Naive thymus-derived CD8-positive, alpha-beta T cell (primary cell): ENCODE measurements at regions not wholly inside any gene's neighbourhood (a gene's known extent, or its start where the extent isn't known, plus 50 kb on each side); places are given as distances from the start of the nearest gene placed in this dataset.

ENCODE experiments used
- ATAC-seq, 2 donors: fragments of 150-1000 bp; cut with Tn5 transposase in 1 of 2; sonication (Bioruptor Pico), chemical (Tn5 transposase) in 1 of 2; 1 replicate in 1 of 2; 2 replicates in 1 of 2; pipeline ENCODE4 v1.10.0; 2021; ENCODE audit warnings: mild to moderate bottlenecking in 2 of 2, moderate library complexity in 2 of 2
- POLR2A ChIA-PET: fragments of 350-600 bp; sonication (Branson Sonifier 250); formaldehyde crosslinking; loops from one replicate; lab custom pipeline; 2021; ENCODE audit warnings: antibody characterized with exemption; lab: Charles Lee
- DNase-seq, 10 donors: peaks; one replicate each; pipeline versions ENCODE4 v3.0.0 to v3.0.0-alpha.2; 2020 to 2022
- H3K27ac Mint-ChIP-seq, 10 donors: one replicate each; pipeline ENCODE4 v1.8.0; 2020 to 2022; ENCODE audit warnings: mild to moderate bottlenecking in 10 of 10, mixed read lengths in 10 of 10, moderate library complexity in 4 of 10, inconsistent platforms in 1 of 10
- H3K27me3 Mint-ChIP-seq, 5 donors: one replicate each; pipeline ENCODE4 v1.8.0; 2021 to 2022; ENCODE audit warnings: mixed read lengths in 5 of 5
- H3K36me3 Mint-ChIP-seq, 3 donors: one replicate each; pipeline ENCODE4 v1.8.0; 2020 to 2022; ENCODE audit warnings: mixed read lengths in 3 of 3, mild to moderate bottlenecking in 2 of 3, inconsistent platforms in 1 of 3
- H3K4me1 Mint-ChIP-seq, 4 donors: one replicate each; pipeline ENCODE4 v1.8.0; 2021 to 2022; ENCODE audit warnings: mixed read lengths in 4 of 4
- H3K4me3 Mint-ChIP-seq, 10 donors: one replicate each; pipeline ENCODE4 v1.8.0; 2020 to 2022; ENCODE audit warnings: mild to moderate bottlenecking in 10 of 10, mixed read lengths in 10 of 10, moderate library complexity in 6 of 10, inconsistent platforms in 1 of 10
- H3K9me3 Mint-ChIP-seq, 9 donors: one replicate each; pipeline ENCODE4 v1.8.0; 2020 to 2022; ENCODE audit warnings: mixed read lengths in 9 of 9, mild to moderate bottlenecking in 3 of 9, inconsistent platforms in 1 of 9, moderate library complexity in 1 of 9

DNA sequence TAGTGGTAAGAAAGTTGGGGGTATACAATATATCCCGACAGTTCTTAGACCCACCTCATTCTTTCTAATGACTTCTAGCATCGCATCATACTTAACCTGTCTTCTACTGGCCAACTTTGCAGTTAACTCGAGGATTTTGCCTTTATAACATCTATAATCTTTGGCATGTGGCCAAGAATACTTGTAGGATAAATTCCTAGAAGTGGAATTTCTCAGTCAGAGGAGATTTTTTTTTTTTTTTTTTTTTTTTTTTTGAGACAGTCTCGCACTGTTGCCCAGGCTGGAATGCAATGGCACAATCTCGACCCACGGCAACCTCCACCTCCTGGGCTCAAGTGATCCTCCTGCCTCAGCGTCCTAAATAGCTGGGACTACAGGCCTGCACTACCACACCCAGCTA, 253.5 kb downstream of the MRTFB start:
- POLR2A ChIA-PET: interaction anchor here (1.2 kb wide), 1 partner anchor 15 kb away, joined by 3 read pairs; no protein-coding TSS in a partner anchor
- no peak overlapping the region for H3K4me3 Mint-ChIP-seq
- ATAC-seq: no peak
- H3K27me3 Mint-ChIP-seq: peaks cover 0 to 8% (median 0%) of the 10 kb centered on the region in 5 donors
- H3K9me3 Mint-ChIP-seq: no peaks in the 10 kb centered on the region
- no peaks in the 10 kb centered on the region for H3K36me3 Mint-ChIP-seq
- H3K4me1 Mint-ChIP-seq: peaks cover 0 to 4% (median 2%) of the 10 kb centered on the region in 4 donors
- no peak overlapping the region for H3K27ac Mint-ChIP-seq
- no peak for DNase-seq

DNA sequence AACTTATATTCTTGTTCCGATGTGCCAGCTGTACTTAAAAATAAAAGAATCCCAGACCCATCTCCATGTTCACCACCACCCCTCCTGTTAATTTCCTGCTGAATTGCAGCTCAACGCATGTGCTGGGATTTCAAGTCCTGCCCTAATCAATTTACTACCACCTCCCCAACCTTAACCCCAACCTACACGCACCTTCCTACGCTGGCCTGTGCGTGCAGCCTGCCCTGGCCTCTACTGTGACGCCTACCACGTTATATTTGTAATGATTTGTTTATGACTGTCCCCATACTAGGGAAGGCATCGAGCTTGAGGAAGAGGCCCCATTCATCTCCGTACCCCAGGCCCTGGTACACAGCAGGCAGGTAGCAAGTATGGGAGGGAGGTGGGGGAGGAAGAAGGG, 251.1 kb downstream of the MRTFB start:
- H3K4me3 Mint-ChIP-seq: no peak overlapping the region
- no peak for DNase-seq
- ATAC-seq: no peak
- POLR2A ChIA-PET: no interaction called here
- peak overlapping the region in 1 of 10 donors; percentile 1 for H3K27ac Mint-ChIP-seq
- H3K27me3 Mint-ChIP-seq: peaks cover 0 to 8% (median 0%) of the 10 kb centered on the region in 5 donors
- no peaks in the 10 kb centered on the region for H3K36me3 Mint-ChIP-seq
- no peaks in the 10 kb centered on the region for H3K9me3 Mint-ChIP-seq
- peaks cover 0 to 4% (median 0%) of the 10 kb centered on the region in 4 donors for H3K4me1 Mint-ChIP-seq

DNA sequence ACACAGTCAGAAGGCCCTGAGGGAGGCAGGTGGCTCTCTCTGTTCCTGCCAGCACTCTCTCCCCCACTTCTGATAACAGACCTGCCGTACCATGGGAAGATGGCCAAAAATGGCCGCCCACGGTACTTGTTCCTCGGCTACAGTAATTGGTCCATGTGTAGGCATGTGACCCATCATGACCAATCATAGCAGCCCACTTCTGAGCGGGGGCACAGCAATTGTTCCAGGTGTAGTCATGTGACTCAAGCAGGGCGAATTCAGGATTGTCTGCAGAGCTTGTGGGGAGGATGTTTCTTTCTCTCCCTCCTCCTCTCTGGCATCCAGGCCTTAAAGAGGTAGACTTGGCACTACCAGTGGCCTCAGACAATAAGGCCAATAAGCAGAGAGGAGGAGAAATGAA, 250.4 kb downstream of the MRTFB start:
- Mint-ChIP-seq H3K4me3 (no peak overlapping the region), H3K27me3 (peaks cover 0 to 8% (median 0%) of the 10 kb centered on the region in 5 donors), H3K27ac (no peak overlapping the region), H3K4me1 (peaks cover 0 to 4% (median 0%) of the 10 kb centered on the region in 4 donors), H3K36me3 (no peaks in the 10 kb centered on the region), H3K9me3 (no peaks in the 10 kb centered on the region)
- ATAC-seq (no peak), DNase-seq (no peak)
- POLR2A ChIA-PET: no interaction called here

DNA sequence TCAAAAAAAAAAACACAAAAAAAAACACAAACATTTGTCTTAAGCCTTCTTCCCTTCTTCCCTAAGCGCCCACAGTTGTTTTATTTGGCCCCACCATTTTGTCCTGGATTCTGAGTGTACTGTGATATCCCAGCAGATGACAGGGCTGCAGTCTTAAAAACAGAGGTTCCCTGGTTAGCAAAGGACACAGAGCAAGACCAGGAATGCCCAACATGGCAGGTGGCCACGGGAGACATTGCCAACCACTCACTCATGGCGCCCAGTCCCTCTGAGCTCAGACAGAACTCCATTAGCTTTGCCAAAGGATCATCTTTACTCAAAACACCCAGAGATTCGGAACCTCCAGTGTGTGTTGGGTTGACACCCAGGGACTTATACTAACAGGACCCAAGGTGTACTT, 249.3 kb downstream of the MRTFB start:
- Mint-ChIP-seq H3K27ac (no peak overlapping the region), H3K27me3 (peaks cover 0 to 8% (median 0%) of the 10 kb centered on the region in 5 donors), H3K4me3 (no peak overlapping the region), H3K9me3 (no peaks in the 10 kb centered on the region), H3K4me1 (peaks cover 0 to 4% (median 0%) of the 10 kb centered on the region in 4 donors), H3K36me3 (no peaks in the 10 kb centered on the region)
- POLR2A ChIA-PET: no interaction called here
- no peak for ATAC-seq
- DNase-seq: no peak
